IPS-20b (cell line): ENCODE measurements at regions not wholly inside any gene's neighbourhood (a gene's known extent, or its start where the extent isn't known, plus 50 kb on each side); places are given as distances from the start of the nearest gene placed in this dataset.
A peak's percentile ranks its signal among the peaks of the same experiment; 100 is the strongest.
"Not testable (repeated sequence)": the region's sequence is repeated elsewhere in the genome, so short reads cannot be mapped to it uniquely, and the experiment has no call there.

Experiments
- H3K27ac ChIP-seq: one replicate; pipeline ENCODE4 v1.5.1; 2013; ENCODE audit warnings: low read length
- H3K27me3 ChIP-seq: 2 replicates; pipeline ENCODE4 v1.6.1; 2013; ENCODE audit warnings: mild to moderate bottlenecking, low read length, inconsistent platforms; ENCODE audit not compliant: insufficient read depth
- H3K36me3 ChIP-seq: 2 replicates; pipeline ENCODE4 v1.6.1; 2013; ENCODE audit warnings: low read depth, mild to moderate bottlenecking, inconsistent platforms, low read length, moderate library complexity; ENCODE audit not compliant: insufficient read depth
- H3K4me1 ChIP-seq: 2 replicates; pipeline ENCODE4 v1.6.1; 2013; ENCODE audit warnings: mild to moderate bottlenecking, control low read depth, inconsistent platforms, low read length, moderate library complexity; ENCODE audit not compliant: insufficient read depth
- H3K4me3 ChIP-seq: 2 replicates; pipeline ENCODE4 v1.5.1; 2013; ENCODE audit warnings: mild to moderate bottlenecking, low read length, inconsistent platforms
- H3K9ac ChIP-seq: 2 replicates; pipeline ENCODE4 v1.6.1; 2013; ENCODE audit warnings: low read depth, mild to moderate bottlenecking, inconsistent platforms, low read length, moderate library complexity
- H3K9me3 ChIP-seq: 2 replicates; pipeline ENCODE4 v1.6.1; 2013; ENCODE audit warnings: mild to moderate bottlenecking, low read depth, low read length, inconsistent platforms; ENCODE audit not compliant: insufficient read depth

GRCh38 chr7:125274742-125275141 is 345.1 kb upstream of the POT1 start:
- H3K9me3 ChIP-seq, H3K4me1 ChIP-seq, H3K27me3 ChIP-seq, H3K27ac ChIP-seq, H3K36me3 ChIP-seq, H3K4me3 ChIP-seq, H3K9ac ChIP-seq: not testable (repeated sequence)

- not testable (repeated sequence) for H3K9me3 ChIP-seq, H3K27ac ChIP-seq, H3K4me1 ChIP-seq, H3K9ac ChIP-seq, H3K27me3 ChIP-seq, H3K36me3 ChIP-seq
- H3K4me3 ChIP-seq: peak overlapping the region; percentile 40; the same call in 1 of the 2 replicates
Measured at GRCh38 chr7:125264174-125264856, 334.7 kb upstream of the POT1 start.

- not testable (repeated sequence) for H3K27me3 ChIP-seq, H3K9me3 ChIP-seq, H3K9ac ChIP-seq, H3K27ac ChIP-seq, H3K36me3 ChIP-seq
- Histone ChIP-seq H3K4me1 (peaks cover 44% of the 10 kb centered on the region), H3K4me3 (peak overlapping the region; percentile 28; the same call in 1 of the 2 replicates)
Measured at GRCh38 chr7:125258876-125259417, 329.3 kb upstream of the POT1 start.

- Histone ChIP-seq H3K9ac (no peak overlapping the region; the same call in 1 of the 2 replicates), H3K4me3 (peak overlapping the region; percentile 39; the same call in 1 of the 2 replicates), H3K4me1 (peaks cover 44% of the 10 kb centered on the region), H3K9me3 (no peaks in the 10 kb centered on the region), H3K27me3 (no peaks in the 10 kb centered on the region), H3K27ac (no peak overlapping the region), H3K36me3 (no peaks in the 10 kb centered on the region; the same call in 1 of the 2 replicates)
Measured at GRCh38 chr7:125257617-125258016, 328.0 kb upstream of the POT1 start.

- no peaks in the 10 kb centered on the region for H3K27me3 ChIP-seq
- H3K36me3 ChIP-seq: no peaks in the 10 kb centered on the region; the same call in 1 of the 2 replicates
- H3K9me3 ChIP-seq: no peaks in the 10 kb centered on the region
- H3K27ac ChIP-seq: no peak overlapping the region
- peak overlapping the region; percentile 8; the same call in 1 of the 2 replicates for H3K4me3 ChIP-seq
- H3K4me1 ChIP-seq: peaks cover 44% of the 10 kb centered on the region
- H3K9ac ChIP-seq: no peak overlapping the region
Measured at GRCh38 chr7:125256446-125256845, 326.8 kb upstream of the POT1 start.

GRCh38 chr7:125255810-125256209 is 326.2 kb upstream of the POT1 start:
- H3K9ac ChIP-seq: no peak overlapping the region
- no peak overlapping the region for H3K27ac ChIP-seq

GRCh38 chr7:125254566-125254965 is 324.9 kb upstream of the POT1 start:
- Histone ChIP-seq H3K27ac (no peak overlapping the region), H3K4me1 (peaks cover 42% of the 10 kb centered on the region), H3K9ac (no peak overlapping the region), H3K36me3 (no peaks in the 10 kb centered on the region; the same call in 1 of the 2 replicates), H3K27me3 (no peaks in the 10 kb centered on the region), H3K9me3 (no peaks in the 10 kb centered on the region), H3K4me3 (no peak overlapping the region)

More at GRCh38 chr7:125255810-125256209, 326.2 kb upstream of the POT1 start:
- Histone ChIP-seq H3K4me1 (peaks cover 44% of the 10 kb centered on the region), H3K36me3 (no peaks in the 10 kb centered on the region; the same call in 1 of the 2 replicates), H3K4me3 (peak overlapping the region; percentile 7; the same call in 1 of the 2 replicates), H3K9me3 (no peaks in the 10 kb centered on the region), H3K27me3 (no peaks in the 10 kb centered on the region)

GRCh38 chr7:125253452-125254190 is 324.0 kb upstream of the POT1 start:
- Histone ChIP-seq H3K27me3 (no peaks in the 10 kb centered on the region), H3K9me3 (no peaks in the 10 kb centered on the region), H3K9ac (no peak overlapping the region), H3K36me3 (no peaks in the 10 kb centered on the region; the same call in 1 of the 2 replicates), H3K4me1 (peaks cover 36% of the 10 kb centered on the region), H3K4me3 (no peak overlapping the region), H3K27ac (no peak overlapping the region)

GRCh38 chr7:125247514-125248098 is 318.0 kb upstream of the POT1 start:
- Histone ChIP-seq H3K4me3 (no peak overlapping the region), H3K27ac (no peak overlapping the region), H3K9me3 (no peaks in the 10 kb centered on the region), H3K36me3 (no peaks in the 10 kb centered on the region; the same call in 1 of the 2 replicates), H3K9ac (no peak overlapping the region), H3K4me1 (no peaks in the 10 kb centered on the region; the same call in 1 of the 2 replicates), H3K27me3 (no peaks in the 10 kb centered on the region)

- no peak overlapping the region for H3K9ac ChIP-seq
- no peaks in the 10 kb centered on the region for H3K9me3 ChIP-seq
- H3K4me3 ChIP-seq: no peak overlapping the region
- no peak overlapping the region for H3K27ac ChIP-seq
- no peaks in the 10 kb centered on the region for H3K27me3 ChIP-seq
- no peaks in the 10 kb centered on the region for H3K4me1 ChIP-seq
- no peaks in the 10 kb centered on the region; the same call in 1 of the 2 replicates for H3K36me3 ChIP-seq
Measured at GRCh38 chr7:125246706-125247105, 317.1 kb upstream of the POT1 start.

- no peaks in the 10 kb centered on the region; the same call in 1 of the 2 replicates for H3K36me3 ChIP-seq
- H3K4me1 ChIP-seq: no peaks in the 10 kb centered on the region
- H3K27ac ChIP-seq: no peak overlapping the region
- no peak overlapping the region for H3K9ac ChIP-seq
- no peaks in the 10 kb centered on the region for H3K9me3 ChIP-seq
- H3K27me3 ChIP-seq: no peaks in the 10 kb centered on the region
- H3K4me3 ChIP-seq: no peak overlapping the region
Measured at GRCh38 chr7:125241548-125241947, 311.9 kb upstream of the POT1 start.
